ENCODE measurements at regions not wholly inside any gene's neighbourhood (a gene's known extent, or its start where the extent isn't known, plus 50 kb on each side); places are given as distances from the start of the nearest gene placed in this dataset.

DNA sequence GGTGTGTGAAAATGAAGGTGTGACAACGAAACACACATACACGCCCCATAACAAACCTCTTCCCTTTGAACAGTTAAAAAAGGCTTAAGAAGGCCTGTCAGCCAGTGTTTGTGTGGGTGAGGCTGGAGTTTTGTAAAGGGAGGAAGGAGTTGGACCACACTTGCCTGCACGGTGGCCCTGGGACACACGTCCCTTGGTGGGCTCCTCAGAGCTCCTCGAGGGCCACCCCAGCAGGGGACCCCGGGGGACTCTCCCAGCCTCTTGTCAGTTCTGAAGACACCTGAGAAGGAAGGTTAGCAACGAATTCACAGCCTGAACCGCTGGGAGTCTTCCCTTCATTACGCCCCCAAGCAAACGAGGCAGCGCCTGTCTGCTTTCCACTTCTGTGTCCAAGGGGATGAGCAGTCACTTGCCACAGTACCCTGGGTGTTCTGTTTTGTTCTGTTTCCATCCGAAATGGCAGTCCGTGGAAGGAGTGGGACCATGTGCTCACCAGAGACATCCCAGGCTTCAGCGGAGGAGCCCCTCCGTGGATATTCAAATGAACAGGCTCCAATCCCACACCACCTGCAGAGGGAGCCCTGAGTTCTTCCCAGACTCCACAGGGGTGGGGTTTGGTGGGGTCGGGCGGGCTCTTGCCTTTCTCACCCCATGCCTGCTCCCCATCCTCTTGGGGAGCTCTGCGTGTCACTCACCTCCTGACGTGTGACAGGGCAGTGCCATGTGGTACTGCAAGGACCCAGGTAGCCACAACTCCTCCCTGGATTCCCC, 68.6 kb downstream of the NRN1 start:
- Histone ChIP-seq H3K4me1 (ENCODE audit: control insufficient read depth, extremely low read depth, insufficient read depth, low read length) (peaks cover 10% of the 10 kb centered on the region), H3K36me3 (ENCODE audit: control insufficient read depth, insufficient read depth, low read length) (no peaks in the 10 kb centered on the region), H3K4me2 (ENCODE audit: extremely low read depth, insufficient read depth, low read length) (no peak overlapping the region), H2AFZ (ENCODE audit: low read length) (no peak overlapping the region), H4K20me1 (ENCODE audit: control insufficient read depth, extremely low read depth, insufficient read depth, low read length) (no peaks in the 10 kb centered on the region), H3K79me2 (ENCODE audit: control insufficient read depth, insufficient read depth, low read length) (no peaks in the 10 kb centered on the region), H3K27me3 (ENCODE audit: control insufficient read depth, insufficient read depth, low read length) (no peaks in the 10 kb centered on the region), H3K9ac (ENCODE audit: insufficient read depth, low read length) (no peak overlapping the region), H3K4me3 (replicated peaks in 1 of 4; ENCODE audit: control extremely low read depth in 1 of 4, insufficient read depth in 1 of 4, low read depth in 3 of 4, low read length in 4 of 4) (no peak overlapping the region), H3K27ac (ENCODE audit: insufficient read depth, low read length) (no peak overlapping the region), H3K9me3 (ENCODE audit: control insufficient read depth, insufficient read depth, low read depth, low read length) (no peaks in the 10 kb centered on the region)
- TF ChIP-seq CTCF (conservative IDR thresholded peaks at IDR 0.05 in 1 of 2, IDR thresholded peaks at IDR 0.05 in 1 of 2; ENCODE audit: low read depth in 1 of 2, low read length in 2 of 2): no peak
- TF ChIP-seq EZH2 (IDR thresholded peaks at IDR 0.05; ENCODE audit: low read length, missing control alignments): no peak
- DNase-seq (ENCODE audit: low read depth in 2 of 2): no peak

GRCh38 chr6:5937169-5937909, 69.4 kb downstream of the NRN1 start:
- H3K4me2 ChIP-seq (ENCODE audit: extremely low read depth, insufficient read depth, low read length): no peak overlapping the region
- H3K4me1 ChIP-seq (ENCODE audit: control insufficient read depth, extremely low read depth, insufficient read depth, low read length): peaks cover 10% of the 10 kb centered on the region
- H3K36me3 ChIP-seq (ENCODE audit: control insufficient read depth, insufficient read depth, low read length): no peaks in the 10 kb centered on the region
- no peaks in the 10 kb centered on the region for H3K9me3 ChIP-seq (ENCODE audit: control insufficient read depth, insufficient read depth, low read depth, low read length)
- H3K27me3 ChIP-seq (ENCODE audit: control insufficient read depth, insufficient read depth, low read length): no peaks in the 10 kb centered on the region
- H3K79me2 ChIP-seq (ENCODE audit: control insufficient read depth, insufficient read depth, low read length): no peaks in the 10 kb centered on the region
- no peak overlapping the region for H3K9ac ChIP-seq (ENCODE audit: insufficient read depth, low read length)
- no peak overlapping the region for H3K27ac ChIP-seq (ENCODE audit: insufficient read depth, low read length)
- no peak for DNase-seq (ENCODE audit: low read depth in 2 of 2)
- no peaks in the 10 kb centered on the region for H4K20me1 ChIP-seq (ENCODE audit: control insufficient read depth, extremely low read depth, insufficient read depth, low read length)
- TF ChIP-seq CTCF (conservative IDR thresholded peaks at IDR 0.05 in 1 of 2, IDR thresholded peaks at IDR 0.05 in 1 of 2; ENCODE audit: low read depth in 1 of 2, low read length in 2 of 2) (no peak), EZH2 (IDR thresholded peaks at IDR 0.05; ENCODE audit: low read length, missing control alignments) (no peak)
- no peak overlapping the region for H2AFZ ChIP-seq (ENCODE audit: low read length)
- no peak overlapping the region for H3K4me3 ChIP-seq (replicated peaks in 1 of 4; ENCODE audit: control extremely low read depth in 1 of 4, insufficient read depth in 1 of 4, low read depth in 3 of 4, low read length in 4 of 4)

GRCh38 chr6:5936631-5937030, 70.1 kb downstream of the NRN1 start:
- no peak overlapping the region for H3K27ac ChIP-seq (ENCODE audit: insufficient read depth, low read length)
- H3K4me2 ChIP-seq (ENCODE audit: extremely low read depth, insufficient read depth, low read length): no peak overlapping the region
- H3K36me3 ChIP-seq (ENCODE audit: control insufficient read depth, insufficient read depth, low read length): no peaks in the 10 kb centered on the region
- no peak overlapping the region for H2AFZ ChIP-seq (ENCODE audit: low read length)
- H3K4me1 ChIP-seq (ENCODE audit: control insufficient read depth, extremely low read depth, insufficient read depth, low read length): peaks cover 9% of the 10 kb centered on the region
- no peak overlapping the region for H3K4me3 ChIP-seq (replicated peaks in 1 of 4; ENCODE audit: control extremely low read depth in 1 of 4, insufficient read depth in 1 of 4, low read depth in 3 of 4, low read length in 4 of 4)
- no peaks in the 10 kb centered on the region for H3K9me3 ChIP-seq (ENCODE audit: control insufficient read depth, insufficient read depth, low read depth, low read length)
- no peaks in the 10 kb centered on the region for H4K20me1 ChIP-seq (ENCODE audit: control insufficient read depth, extremely low read depth, insufficient read depth, low read length)
- TF ChIP-seq CTCF (conservative IDR thresholded peaks at IDR 0.05 in 1 of 2, IDR thresholded peaks at IDR 0.05 in 1 of 2; ENCODE audit: low read depth in 1 of 2, low read length in 2 of 2) (no peak), EZH2 (IDR thresholded peaks at IDR 0.05; ENCODE audit: low read length, missing control alignments) (no peak)
- H3K79me2 ChIP-seq (ENCODE audit: control insufficient read depth, insufficient read depth, low read length): no peaks in the 10 kb centered on the region
- H3K27me3 ChIP-seq (ENCODE audit: control insufficient read depth, insufficient read depth, low read length): peaks cover 3% of the 10 kb centered on the region
- no peak overlapping the region for H3K9ac ChIP-seq (ENCODE audit: insufficient read depth, low read length)
- peak in 1 of 2 donors; percentile 81 for DNase-seq (ENCODE audit: low read depth in 2 of 2)

Measured in fibroblast of lung (primary cell).